Posterior cingulate gyrus (tissue), 11 donors: ENCODE measurements at regions not wholly inside any gene's neighbourhood (a gene's known extent, or its start where the extent isn't known, plus 50 kb on each side); places are given as distances from the start of the nearest gene placed in this dataset.

Experiments used
- DNase-seq, 10 donors: peaks; one replicate each; pipeline versions ENCODE4 v3.0.0 to v3.0.0-alpha.2; 2020 to 2021; ENCODE audit warnings: mixed read lengths in 3 of 10
- intact Hi-C: fragments of 100-400 bp; cut with DNase I; formaldehyde crosslinking; loops from one replicate; pipeline ENCODE4 v1.15.1; 2023

GRCh38 chr15:93418566-93418965, 329.6 kb upstream of the RGMA start:
- no peak for DNase-seq
- intact Hi-C loops = no loop called here

- DNase-seq = no peak
- intact Hi-C loops = no loop called here
Observed at GRCh38 chr15:93417631-93418030, 328.6 kb upstream of the RGMA start.

GRCh38 chr15:93417156-93417555, 328.1 kb upstream of the RGMA start:
- intact Hi-C loops = no loop called here
- no peak for DNase-seq

- no peak for DNase-seq
Observed at GRCh38 chr15:93415576-93415975, 326.6 kb upstream of the RGMA start.

GRCh38 chr15:93414576-93415231, 325.7 kb upstream of the RGMA start:
- DNase-seq = no peak
- intact Hi-C loops = no loop called here

More at GRCh38 chr15:93415576-93415975, 326.6 kb upstream of the RGMA start:
- intact Hi-C loops = no loop called here

GRCh38 chr15:93413745-93414144, 324.7 kb upstream of the RGMA start:
- intact Hi-C loops = no loop called here
- DNase-seq = no peak

- intact Hi-C loops = no loop called here
- no peak for DNase-seq
Observed at GRCh38 chr15:93399121-93399520, 310.1 kb upstream of the RGMA start.

GRCh38 chr15:93389211-93389610, 300.2 kb upstream of the RGMA start:
- no peak for DNase-seq
- intact Hi-C loops = no loop called here

- DNase-seq = peak in 1 of 10 donors; percentile 8
Observed at GRCh38 chr15:93384886-93385285, 295.9 kb upstream of the RGMA start.

GRCh38 chr15:93382200-93382820, 293.3 kb upstream of the RGMA start:
- DNase-seq = no peak
- intact Hi-C loops = no loop called here

More at GRCh38 chr15:93384886-93385285, 295.9 kb upstream of the RGMA start:
- intact Hi-C loops = no loop called here

- intact Hi-C loops = no loop called here
- DNase-seq = no peak
Observed at GRCh38 chr15:93378558-93378957, 289.5 kb upstream of the RGMA start.

GRCh38 chr15:93372865-93373223, 283.8 kb upstream of the RGMA start:
- intact Hi-C loops = no loop called here
- no peak for DNase-seq

GRCh38 chr15:93372208-93372864, 283.3 kb upstream of the RGMA start:
- no peak for DNase-seq
- intact Hi-C loops = no loop called here

- DNase-seq = no peak
- intact Hi-C loops = no loop called here
Observed at GRCh38 chr15:93366387-93367100, 277.5 kb upstream of the RGMA start.

GRCh38 chr15:93362821-93363220, 273.8 kb upstream of the RGMA start:
- DNase-seq = no peak

GRCh38 chr15:93362203-93362602, 273.2 kb upstream of the RGMA start:
- intact Hi-C loops = no loop called here
- DNase-seq = no peak

More at GRCh38 chr15:93362821-93363220, 273.8 kb upstream of the RGMA start:
- intact Hi-C loops = no loop called here

- DNase-seq = no peak
- intact Hi-C loops = no loop called here
Observed at GRCh38 chr15:93361703-93362102, 272.7 kb upstream of the RGMA start.

- no peak for DNase-seq
- intact Hi-C loops = no loop called here
Observed at GRCh38 chr15:93360976-93361375, 272.0 kb upstream of the RGMA start.

GRCh38 chr15:93360318-93360717, 271.3 kb upstream of the RGMA start:
- DNase-seq = no peak

GRCh38 chr15:93359425-93360131, 270.6 kb upstream of the RGMA start:
- intact Hi-C loops = no loop called here
- DNase-seq = no peak

More at GRCh38 chr15:93360318-93360717, 271.3 kb upstream of the RGMA start:
- intact Hi-C loops = no loop called here

- no peak for DNase-seq
- intact Hi-C loops = no loop called here
Observed at GRCh38 chr15:93359060-93359408, 270.0 kb upstream of the RGMA start.
